Activated T-cell treated with anti-CD3 and anti-CD28 coated beads, Interleukin-2, amount 50 U/mL, for 4 hours (primary cell): ENCODE measurements at regions not wholly inside any gene's neighbourhood (a gene's known extent, or its start where the extent isn't known, plus 50 kb on each side); places are given as distances from the start of the nearest gene placed in this dataset.

ENCODE experiments used
- ATAC-seq, 2 donors: fragments of 200-7000 bp; cut with Tn5 transposase; one replicate each; pipeline ENCODE4 v1.10.0; 2021
- DNase-seq: peaks from one replicate; pipeline ENCODE4 v3.0.0-alpha.2; 2020
- H3K27me3 Mint-ChIP-seq: one replicate; pipeline ENCODE4 v1.8.0; 2021; ENCODE audit warnings: low read depth, mixed read lengths
- H3K36me3 Mint-ChIP-seq: one replicate; pipeline ENCODE4 v1.8.0; 2022; ENCODE audit warnings: mixed read lengths; ENCODE audit not compliant: insufficient read depth
- H3K4me1 Mint-ChIP-seq: one replicate; pipeline ENCODE4 v1.8.0; 2021; ENCODE audit warnings: low read depth, mixed read lengths
- H3K4me3 Mint-ChIP-seq: one replicate; pipeline ENCODE4 v1.8.0; 2021; ENCODE audit warnings: mild to moderate bottlenecking, moderate library complexity, mixed read lengths
- H3K9me3 Mint-ChIP-seq: one replicate; pipeline ENCODE4 v1.8.0; 2021; ENCODE audit warnings: mixed read lengths

GRCh38 chr10:63027531-63027930, 105.6 kb upstream of the NRBF2 start:
- H3K9me3 Mint-ChIP-seq: no peaks in the 10 kb centered on the region
- no peaks in the 10 kb centered on the region for H3K36me3 Mint-ChIP-seq
- H3K27me3 Mint-ChIP-seq: peaks cover 13% of the 10 kb centered on the region
- DNase-seq (no peak), ATAC-seq (no peak)
- H3K4me3 Mint-ChIP-seq: no peak overlapping the region
- no peaks in the 10 kb centered on the region for H3K4me1 Mint-ChIP-seq

- H3K9me3 Mint-ChIP-seq: no peaks in the 10 kb centered on the region
- H3K4me3 Mint-ChIP-seq: no peak overlapping the region
- H3K36me3 Mint-ChIP-seq: no peaks in the 10 kb centered on the region
- H3K27me3 Mint-ChIP-seq: peaks cover 19% of the 10 kb centered on the region
- DNase-seq (no peak), ATAC-seq (no peak)
- no peaks in the 10 kb centered on the region for H3K4me1 Mint-ChIP-seq
Measured at GRCh38 chr10:63021225-63021624, 111.9 kb upstream of the NRBF2 start.

- Mint-ChIP-seq H3K4me1 (no peaks in the 10 kb centered on the region), H3K9me3 (no peaks in the 10 kb centered on the region), H3K4me3 (no peak overlapping the region), H3K27me3 (peaks cover 10% of the 10 kb centered on the region), H3K36me3 (no peaks in the 10 kb centered on the region)
- ATAC-seq (no peak), DNase-seq (no peak)
Measured at GRCh38 chr10:63013755-63014154, 119.4 kb upstream of the NRBF2 start.

- no peaks in the 10 kb centered on the region for H3K4me1 Mint-ChIP-seq
- H3K9me3 Mint-ChIP-seq: no peaks in the 10 kb centered on the region
- no peak overlapping the region for H3K4me3 Mint-ChIP-seq
- ATAC-seq (no peak), DNase-seq (no peak)
- no peaks in the 10 kb centered on the region for H3K36me3 Mint-ChIP-seq
- H3K27me3 Mint-ChIP-seq: peaks cover 8% of the 10 kb centered on the region
Measured at GRCh38 chr10:63012623-63013022, 120.5 kb upstream of the NRBF2 start.

- peaks cover 2% of the 10 kb centered on the region for H3K4me1 Mint-ChIP-seq
- H3K36me3 Mint-ChIP-seq: no peaks in the 10 kb centered on the region
Measured at GRCh38 chr10:63010203-63010602, 122.9 kb upstream of the NRBF2 start.

GRCh38 chr10:63008491-63008890, 124.6 kb upstream of the NRBF2 start:
- peaks cover 26% of the 10 kb centered on the region for H3K27me3 Mint-ChIP-seq
- H3K36me3 Mint-ChIP-seq: no peaks in the 10 kb centered on the region
- ATAC-seq: no peak
- DNase-seq: no peak
- H3K9me3 Mint-ChIP-seq: no peaks in the 10 kb centered on the region
- peaks cover 2% of the 10 kb centered on the region for H3K4me1 Mint-ChIP-seq
- no peak overlapping the region for H3K4me3 Mint-ChIP-seq

More at GRCh38 chr10:63010203-63010602, 122.9 kb upstream of the NRBF2 start:
- no peak for DNase-seq
- Mint-ChIP-seq H3K9me3 (no peaks in the 10 kb centered on the region), H3K4me3 (no peak overlapping the region), H3K27me3 (peaks cover 16% of the 10 kb centered on the region)
- ATAC-seq: no peak

- Mint-ChIP-seq H3K9me3 (no peaks in the 10 kb centered on the region), H3K4me1 (peaks cover 2% of the 10 kb centered on the region), H3K4me3 (no peak overlapping the region), H3K27me3 (peaks cover 28% of the 10 kb centered on the region), H3K36me3 (no peaks in the 10 kb centered on the region)
- ATAC-seq (peak; percentile 63 to 71), DNase-seq (no peak)
Measured at GRCh38 chr10:63007112-63007511, 126.0 kb upstream of the NRBF2 start.

GRCh38 chr10:63005246-63005645, 127.9 kb upstream of the NRBF2 start:
- peaks cover 32% of the 10 kb centered on the region for H3K27me3 Mint-ChIP-seq
- ATAC-seq (no peak), DNase-seq (no peak)
- H3K36me3 Mint-ChIP-seq: no peaks in the 10 kb centered on the region
- peaks cover 2% of the 10 kb centered on the region for H3K4me1 Mint-ChIP-seq
- H3K9me3 Mint-ChIP-seq: no peaks in the 10 kb centered on the region
- no peak overlapping the region for H3K4me3 Mint-ChIP-seq

GRCh38 chr10:63003816-63004453, 129.2 kb upstream of the NRBF2 start:
- H3K4me3 Mint-ChIP-seq: no peak overlapping the region

GRCh38 chr10:62996925-62997324, 136.2 kb upstream of the NRBF2 start:
- DNase-seq (no peak), ATAC-seq (no peak)
- no peaks in the 10 kb centered on the region for H3K36me3 Mint-ChIP-seq
- peaks cover 10% of the 10 kb centered on the region for H3K27me3 Mint-ChIP-seq
- H3K4me1 Mint-ChIP-seq: peaks cover 22% of the 10 kb centered on the region
- H3K4me3 Mint-ChIP-seq: no peak overlapping the region
- H3K9me3 Mint-ChIP-seq: no peaks in the 10 kb centered on the region

More at GRCh38 chr10:63003816-63004453, 129.2 kb upstream of the NRBF2 start:
- H3K36me3 Mint-ChIP-seq: no peaks in the 10 kb centered on the region
- H3K4me1 Mint-ChIP-seq: peaks cover 2% of the 10 kb centered on the region
- ATAC-seq (peak in 1 of 2 donors; percentile 67), DNase-seq (no peak)
- H3K27me3 Mint-ChIP-seq: peaks cover 29% of the 10 kb centered on the region
- H3K9me3 Mint-ChIP-seq: no peaks in the 10 kb centered on the region

GRCh38 chr10:62996516-62996915, 136.6 kb upstream of the NRBF2 start:
- Mint-ChIP-seq H3K4me1 (peaks cover 26% of the 10 kb centered on the region), H3K9me3 (no peaks in the 10 kb centered on the region), H3K4me3 (no peak overlapping the region), H3K27me3 (peaks cover 9% of the 10 kb centered on the region), H3K36me3 (no peaks in the 10 kb centered on the region)
- no peak for ATAC-seq
- no peak for DNase-seq

GRCh38 chr10:62993121-62993520, 140.0 kb upstream of the NRBF2 start:
- DNase-seq (no peak), ATAC-seq (no peak)
- no peaks in the 10 kb centered on the region for H3K36me3 Mint-ChIP-seq
- H3K27me3 Mint-ChIP-seq: peaks cover 5% of the 10 kb centered on the region
- no peaks in the 10 kb centered on the region for H3K9me3 Mint-ChIP-seq
- peaks cover 32% of the 10 kb centered on the region for H3K4me1 Mint-ChIP-seq
- no peak overlapping the region for H3K4me3 Mint-ChIP-seq

- DNase-seq (no peak), ATAC-seq (no peak)
- no peaks in the 10 kb centered on the region for H3K9me3 Mint-ChIP-seq
- H3K4me1 Mint-ChIP-seq: peaks cover 32% of the 10 kb centered on the region
- peaks cover 4% of the 10 kb centered on the region for H3K27me3 Mint-ChIP-seq
- no peaks in the 10 kb centered on the region for H3K36me3 Mint-ChIP-seq
- H3K4me3 Mint-ChIP-seq: no peak overlapping the region
Measured at GRCh38 chr10:62992145-62992721, 140.9 kb upstream of the NRBF2 start.

- H3K36me3 Mint-ChIP-seq: no peaks in the 10 kb centered on the region
- ATAC-seq (no peak), DNase-seq (no peak)
- no peak overlapping the region for H3K4me3 Mint-ChIP-seq
- peaks cover 18% of the 10 kb centered on the region for H3K4me1 Mint-ChIP-seq
- H3K27me3 Mint-ChIP-seq: peaks cover 8% of the 10 kb centered on the region
- H3K9me3 Mint-ChIP-seq: no peaks in the 10 kb centered on the region
Measured at GRCh38 chr10:62990126-62990525, 143.0 kb upstream of the NRBF2 start.

GRCh38 chr10:62985807-62986600, 147.1 kb upstream of the NRBF2 start:
- DNase-seq (no peak), ATAC-seq (no peak)
- H3K9me3 Mint-ChIP-seq: no peaks in the 10 kb centered on the region
- H3K4me1 Mint-ChIP-seq: peaks cover 12% of the 10 kb centered on the region
- no peak overlapping the region for H3K4me3 Mint-ChIP-seq
- no peaks in the 10 kb centered on the region for H3K36me3 Mint-ChIP-seq
- H3K27me3 Mint-ChIP-seq: peaks cover 20% of the 10 kb centered on the region
